ENCODE measurements at regions not wholly inside any gene's neighbourhood (a gene's known extent, or its start where the extent isn't known, plus 50 kb on each side); places are given as distances from the start of the nearest gene placed in this dataset.

DNA sequence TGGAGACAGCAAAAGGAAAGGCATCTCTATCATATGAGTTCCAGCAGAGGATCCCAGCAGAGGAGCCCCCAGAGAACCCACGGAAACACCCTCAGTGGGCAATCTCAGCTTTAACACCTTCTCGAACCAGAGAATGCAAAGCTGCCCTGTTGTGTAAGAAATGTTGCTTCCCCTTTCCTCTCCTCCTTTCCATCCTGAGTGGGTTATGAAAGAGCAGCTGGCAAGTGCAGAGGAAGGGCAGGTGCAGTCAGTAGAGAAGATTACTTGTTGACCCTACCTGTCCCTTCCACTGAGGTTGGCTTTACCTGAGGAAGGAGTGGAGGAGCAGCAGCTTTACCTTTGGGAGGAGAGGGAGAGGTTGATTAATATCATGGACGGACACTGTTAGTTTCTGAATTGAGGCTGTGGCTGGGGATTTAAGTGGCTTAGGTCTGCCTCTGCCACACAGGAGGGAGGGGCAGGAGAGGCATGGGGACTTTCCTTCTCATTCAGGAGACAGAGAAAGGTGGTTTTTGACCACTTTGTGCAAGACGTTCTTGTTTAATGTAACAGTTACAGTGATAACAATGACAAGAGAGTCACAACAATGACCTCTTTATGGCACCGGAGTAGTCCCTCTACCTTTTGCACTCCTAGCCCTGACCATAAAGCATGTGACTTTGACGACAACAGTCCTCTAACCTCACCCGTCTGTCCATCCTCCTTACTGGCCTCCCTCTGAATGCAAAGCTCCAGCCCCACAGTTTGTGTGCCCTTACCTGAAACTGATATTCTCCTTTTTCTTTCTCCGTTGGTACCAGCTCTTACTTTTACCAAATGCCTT is 254.8 kb downstream of the NSG2 start (continued):
- TF ChIP-seq, protein P1, sequence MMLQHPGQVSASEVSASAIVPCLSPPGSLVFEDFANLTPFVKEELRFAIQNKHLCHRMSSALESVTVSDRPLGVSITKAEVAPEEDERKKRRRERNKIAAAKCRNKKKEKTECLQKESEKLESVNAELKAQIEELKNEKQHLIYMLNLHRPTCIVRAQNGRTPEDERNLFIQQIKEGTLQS (IDR thresholded peaks at IDR 0.05; ENCODE audit: insufficient read depth, low read depth, low read length), result no peak
- TF ChIP-seq CHD1 (IDR thresholded peaks at IDR 0.05; ENCODE audit: low read depth, low read length) (no peak), BCL11A (IDR thresholded peaks at IDR 0.05; ENCODE audit: low read depth in 2 of 2, low read length in 2 of 2) (no peak), POU5F1 (IDR thresholded peaks at IDR 0.05; ENCODE audit: low read depth, low read length) (no peak)
